Gastrocnemius medialis (tissue), 4 donors: ENCODE measurements at regions not wholly inside any gene's neighbourhood (a gene's known extent, or its start where the extent isn't known, plus 50 kb on each side); places are given as distances from the start of the nearest gene placed in this dataset.
"Not testable (repeated sequence)": the region's sequence is repeated elsewhere in the genome, so short reads cannot be mapped to it uniquely, and the experiment has no call there.

Experiments
- ATAC-seq, 2 donors: fragments of 150-250 bp; one replicate each; pipeline ENCODE4 v1.9.1; 2016
- DNase-seq, 2 donors: peaks; one replicate each; pipeline ENCODE4 v3.0.0-alpha.2; 2019
- H3K27ac ChIP-seq, 4 donors: fragments of 200-600 bp; sonication (generic); 1 replicate in 1 of 4; 2 replicates in 3 of 4; pipeline ENCODE4 v1.5.1; 2016 to 2018; ENCODE audit warnings: mild to moderate bottlenecking in 2 of 4, moderate library complexity in 1 of 4
- H3K27me3 ChIP-seq, 3 donors: fragments of 200-600 bp; sonication (generic) in 2 of 3; 1 replicate in 1 of 3; 2 replicates in 2 of 3; pipeline versions ENCODE4 v1.5.1 to v1.6.0; 2016 to 2019; ENCODE audit warnings: mild to moderate bottlenecking in 1 of 3, moderate library complexity in 1 of 3
- H3K36me3 ChIP-seq, 2 donors: fragments of 200-600 bp; sonication (generic) in 1 of 2; one replicate each; pipeline ENCODE4 v1.5.1; 2017 to 2018
- H3K4me1 ChIP-seq, 2 donors: fragments of 200-600 bp; sonication (generic) in 1 of 2; one replicate each; pipeline ENCODE4 v1.5.1; 2016 to 2017; ENCODE audit warnings: mild to moderate bottlenecking in 2 of 2
- H3K4me3 ChIP-seq, 4 donors: fragments of 200-600 bp; sonication (generic) in 3 of 4; 1 replicate in 1 of 4; 2 replicates in 3 of 4; pipeline ENCODE4 v1.5.1; 2016 to 2019; ENCODE audit warnings: mild to moderate bottlenecking in 2 of 4
- H3K9me3 ChIP-seq, 3 donors: fragments of 200-600 bp; sonication (generic) in 2 of 3; 1 replicate in 1 of 3; 2 replicates in 2 of 3; pipeline ENCODE4 v1.5.1; 2016 to 2019
- POLR2A ChIP-seq, 2 donors: fragments of 450-650 bp; IDR thresholded peaks; one replicate each; pipeline ENCODE4 v1.6.1; 2017; ENCODE audit warnings: antibody characterized with exemption in 2 of 2, mild to moderate bottlenecking in 2 of 2, moderate library complexity in 2 of 2
- in situ Hi-C, 4 donors: fragments of 200-750 bp; cut with MboI; loops; one replicate each; pipeline versions ENCODE4 v1.15.0 to v1.8.0; 2017; ENCODE audit warnings: low sequenced_read_pairs in 4 of 4
- intact Hi-C: fragments of 100-400 bp; cut with DNase I; formaldehyde crosslinking; loops from one replicate; pipeline ENCODE4 v1.15.1; 2023; ENCODE audit warnings: low total_unique reads
- TF ChIP-seq, protein P1 (sequence below), 5 experiments: fragments of 450-650 bp in 3 of 5; fragments of 200-600 bp in 2 of 5; sonication (generic) in 2 of 5; IDR thresholded peaks in 4 of 5; conservative IDR thresholded peaks in 1 of 5; 1 replicate in 4 of 5; 2 replicates in 1 of 5; pipeline ENCODE4 v1.5.1; 2016 to 2019; ENCODE audit warnings: antibody characterized with exemption in 5 of 5, mild to moderate bottlenecking in 3 of 5, moderate library complexity in 3 of 5

DNA sequence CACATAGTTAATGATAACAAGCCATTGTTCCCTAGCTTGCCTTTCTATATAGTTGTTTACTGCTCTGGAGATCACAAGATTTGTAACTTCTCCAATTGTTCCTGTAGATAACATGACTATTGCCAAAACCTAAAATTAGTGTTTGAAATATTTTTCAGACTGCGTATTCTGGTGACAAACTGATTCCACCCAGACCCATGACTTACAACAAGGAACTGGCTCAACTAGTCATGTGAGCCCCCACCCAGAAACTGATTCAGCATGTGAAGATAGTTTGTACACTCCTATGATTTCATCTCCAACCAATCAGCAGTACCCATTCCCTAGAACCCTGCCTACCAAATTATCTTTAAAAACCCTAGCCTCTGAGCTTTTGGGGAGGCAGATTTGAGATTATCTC lies 131.4 kb upstream of the BCL9 start:
- DNase-seq (no peak), ATAC-seq (no peak)
- no peak overlapping the region for H3K4me3 ChIP-seq
- TF ChIP-seq POLR2A (IDR thresholded peaks at IDR 0.05): no peak
- TF ChIP-seq, protein P1, sequence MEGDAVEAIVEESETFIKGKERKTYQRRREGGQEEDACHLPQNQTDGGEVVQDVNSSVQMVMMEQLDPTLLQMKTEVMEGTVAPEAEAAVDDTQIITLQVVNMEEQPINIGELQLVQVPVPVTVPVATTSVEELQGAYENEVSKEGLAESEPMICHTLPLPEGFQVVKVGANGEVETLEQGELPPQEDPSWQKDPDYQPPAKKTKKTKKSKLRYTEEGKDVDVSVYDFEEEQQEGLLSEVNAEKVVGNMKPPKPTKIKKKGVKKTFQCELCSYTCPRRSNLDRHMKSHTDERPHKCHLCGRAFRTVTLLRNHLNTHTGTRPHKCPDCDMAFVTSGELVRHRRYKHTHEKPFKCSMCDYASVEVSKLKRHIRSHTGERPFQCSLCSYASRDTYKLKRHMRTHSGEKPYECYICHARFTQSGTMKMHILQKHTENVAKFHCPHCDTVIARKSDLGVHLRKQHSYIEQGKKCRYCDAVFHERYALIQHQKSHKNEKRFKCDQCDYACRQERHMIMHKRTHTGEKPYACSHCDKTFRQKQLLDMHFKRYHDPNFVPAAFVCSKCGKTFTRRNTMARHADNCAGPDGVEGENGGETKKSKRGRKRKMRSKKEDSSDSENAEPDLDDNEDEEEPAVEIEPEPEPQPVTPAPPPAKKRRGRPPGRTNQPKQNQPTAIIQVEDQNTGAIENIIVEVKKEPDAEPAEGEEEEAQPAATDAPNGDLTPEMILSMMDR (IDR thresholded peaks at IDR 0.05 in 4 of 5, conservative IDR thresholded peaks at IDR 0.05 in 1 of 5): no peak
- no peaks in the 10 kb centered on the region for H3K4me1 ChIP-seq
- in situ Hi-C loops: no loop called here
- H3K36me3 ChIP-seq: no peaks in the 10 kb centered on the region
- no peaks in the 10 kb centered on the region for H3K9me3 ChIP-seq
- intact Hi-C loops: no loop called here
- no peaks in the 10 kb centered on the region for H3K27me3 ChIP-seq
- no peak overlapping the region for H3K27ac ChIP-seq

DNA sequence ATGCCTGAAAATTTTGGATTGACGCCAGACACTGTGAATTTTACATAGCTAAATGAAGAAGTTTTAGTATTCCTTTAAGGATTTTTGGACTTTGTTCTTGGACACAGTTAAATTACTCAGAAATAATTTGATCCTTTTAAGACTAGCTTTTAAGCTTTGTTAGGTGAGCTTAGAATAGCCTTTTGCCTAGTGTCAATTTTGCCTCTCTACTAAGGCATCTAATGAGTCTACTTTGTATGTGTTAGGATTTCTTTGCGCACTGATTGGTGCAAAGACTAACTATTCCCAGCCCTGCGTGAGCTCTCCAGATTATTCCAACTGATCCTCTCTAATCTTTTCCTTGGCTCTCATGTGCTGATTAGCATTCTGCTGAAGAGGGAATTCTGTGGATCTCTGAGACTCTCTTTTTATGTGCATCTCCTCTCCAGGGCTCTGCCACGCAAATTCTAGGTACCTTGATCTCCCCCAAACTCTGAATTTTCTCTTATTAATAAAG lies 128.1 kb upstream of the BCL9 start:
- H3K27ac ChIP-seq: no peak overlapping the region
- no peak overlapping the region for H3K4me3 ChIP-seq
- no peaks in the 10 kb centered on the region for H3K9me3 ChIP-seq
- no peak for ATAC-seq
- TF ChIP-seq, protein P1 (IDR thresholded peaks at IDR 0.05 in 4 of 5, conservative IDR thresholded peaks at IDR 0.05 in 1 of 5): no peak
- in situ Hi-C loops: no loop called here
- intact Hi-C loops: no loop called here
- no peaks in the 10 kb centered on the region for H3K36me3 ChIP-seq
- no peaks in the 10 kb centered on the region for H3K27me3 ChIP-seq
- no peaks in the 10 kb centered on the region for H3K4me1 ChIP-seq
- no peak for DNase-seq

GRCh38 chr1:147414505-147415163 lies 126.7 kb upstream of the BCL9 start:
- Histone ChIP-seq H3K4me3 (no peak overlapping the region), H3K27ac (no peak overlapping the region), H3K27me3 (no peaks in the 10 kb centered on the region), H3K36me3 (no peaks in the 10 kb centered on the region), H3K9me3 (no peaks in the 10 kb centered on the region), H3K4me1 (no peaks in the 10 kb centered on the region)
- in situ Hi-C loops (no loop called here), intact Hi-C loops (no loop called here)
- TF ChIP-seq POLR2A (IDR thresholded peaks at IDR 0.05): no peak
- TF ChIP-seq, protein P1 (IDR thresholded peaks at IDR 0.05 in 4 of 5, conservative IDR thresholded peaks at IDR 0.05 in 1 of 5): no peak
- ATAC-seq: no peak
- DNase-seq: no peak

DNA sequence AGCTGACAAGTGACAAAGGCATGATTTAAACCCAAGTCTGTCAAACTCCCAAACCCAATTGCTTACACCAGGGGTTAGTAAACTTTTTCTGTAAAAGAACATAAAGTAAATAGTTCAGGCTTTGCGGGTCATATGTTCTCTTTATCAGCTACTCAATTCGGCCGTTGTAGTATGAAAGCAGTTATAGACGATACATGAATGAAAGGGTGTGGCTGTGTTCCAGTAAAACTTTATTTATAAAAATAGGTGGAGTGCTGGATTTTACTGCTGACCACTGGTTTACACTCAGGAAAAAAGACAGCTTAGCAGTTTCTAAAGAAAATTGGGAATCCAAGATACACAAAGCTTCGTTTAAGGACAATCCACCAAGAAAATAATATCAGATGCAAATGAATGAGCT lies 124.3 kb upstream of the BCL9 start:
- Histone ChIP-seq H3K27me3 (no peaks in the 10 kb centered on the region), H3K27ac (no peak overlapping the region), H3K36me3 (no peaks in the 10 kb centered on the region), H3K9me3 (no peaks in the 10 kb centered on the region), H3K4me1 (no peaks in the 10 kb centered on the region), H3K4me3 (no peak overlapping the region)
- DNase-seq (no peak), ATAC-seq (no peak)
- in situ Hi-C loops (no loop called here), intact Hi-C loops (no loop called here)
- TF ChIP-seq, protein P1 (IDR thresholded peaks at IDR 0.05 in 4 of 5, conservative IDR thresholded peaks at IDR 0.05 in 1 of 5): no peak
- no peak for TF ChIP-seq POLR2A (IDR thresholded peaks at IDR 0.05)

- H3K4me1 ChIP-seq, intact Hi-C loops, H3K9me3 ChIP-seq, in situ Hi-C loops, DNase-seq, H3K27ac ChIP-seq, H3K36me3 ChIP-seq, H3K27me3 ChIP-seq, ATAC-seq, H3K4me3 ChIP-seq: not testable (repeated sequence)
Observed at GRCh38 chr1:147423100-147423827, 118.0 kb upstream of the BCL9 start.
